Activated T-cell treated with anti-CD3 and anti-CD28 coated beads, Interleukin-2, amount 50 U/mL, for 4 hours (primary cell): ENCODE measurements at regions not wholly inside any gene's neighbourhood (a gene's known extent, or its start where the extent isn't known, plus 50 kb on each side); places are given as distances from the start of the nearest gene placed in this dataset.

Experiments used
- ATAC-seq, 2 donors: fragments of 200-7000 bp; cut with Tn5 transposase; one replicate each; pipeline ENCODE4 v1.10.0; 2021
- DNase-seq: peaks from one replicate; pipeline ENCODE4 v3.0.0-alpha.2; 2020
- H3K27me3 Mint-ChIP-seq: one replicate; pipeline ENCODE4 v1.8.0; 2021; ENCODE audit warnings: low read depth, mixed read lengths
- H3K36me3 Mint-ChIP-seq: one replicate; pipeline ENCODE4 v1.8.0; 2022; ENCODE audit warnings: mixed read lengths; ENCODE audit not compliant: insufficient read depth
- H3K4me1 Mint-ChIP-seq: one replicate; pipeline ENCODE4 v1.8.0; 2021; ENCODE audit warnings: low read depth, mixed read lengths
- H3K4me3 Mint-ChIP-seq: one replicate; pipeline ENCODE4 v1.8.0; 2021; ENCODE audit warnings: mild to moderate bottlenecking, moderate library complexity, mixed read lengths
- H3K9me3 Mint-ChIP-seq: one replicate; pipeline ENCODE4 v1.8.0; 2021; ENCODE audit warnings: mixed read lengths

- no peak for ATAC-seq
- peaks cover 6% of the 10 kb centered on the region for H3K27me3 Mint-ChIP-seq
- no peak for DNase-seq
- H3K36me3 Mint-ChIP-seq: no peaks in the 10 kb centered on the region
- no peak overlapping the region for H3K4me3 Mint-ChIP-seq
- peaks cover 10% of the 10 kb centered on the region for H3K9me3 Mint-ChIP-seq
- H3K4me1 Mint-ChIP-seq: no peaks in the 10 kb centered on the region
Measured at GRCh38 chr5:98664736-98665135, 108.7 kb upstream of the RGMB start.

- ATAC-seq (no peak), DNase-seq (no peak)
- Mint-ChIP-seq H3K36me3 (no peaks in the 10 kb centered on the region), H3K27me3 (no peaks in the 10 kb centered on the region), H3K4me1 (no peaks in the 10 kb centered on the region), H3K4me3 (no peak overlapping the region), H3K9me3 (no peaks in the 10 kb centered on the region)
Measured at GRCh38 chr5:98679963-98680362, 93.5 kb upstream of the RGMB start.

- Mint-ChIP-seq H3K36me3 (peaks cover 2% of the 10 kb centered on the region), H3K4me1 (no peaks in the 10 kb centered on the region), H3K27me3 (no peaks in the 10 kb centered on the region), H3K4me3 (no peak overlapping the region), H3K9me3 (peaks cover 28% of the 10 kb centered on the region)
- DNase-seq (no peak), ATAC-seq (no peak)
Measured at GRCh38 chr5:98690002-98690401, 83.5 kb upstream of the RGMB start.

- Mint-ChIP-seq H3K36me3 (peaks cover 2% of the 10 kb centered on the region), H3K27me3 (peaks cover 4% of the 10 kb centered on the region), H3K4me3 (no peak overlapping the region), H3K4me1 (no peaks in the 10 kb centered on the region), H3K9me3 (peaks cover 34% of the 10 kb centered on the region)
- no peak for ATAC-seq
- no peak for DNase-seq
Measured at GRCh38 chr5:98694902-98695301, 78.6 kb upstream of the RGMB start.

GRCh38 chr5:98698359-98698758 lies 75.1 kb upstream of the RGMB start:
- peaks cover 7% of the 10 kb centered on the region for H3K27me3 Mint-ChIP-seq
- H3K4me1 Mint-ChIP-seq: no peaks in the 10 kb centered on the region
- H3K9me3 Mint-ChIP-seq: peaks cover 39% of the 10 kb centered on the region
- DNase-seq (no peak), ATAC-seq (no peak)
- peaks cover 2% of the 10 kb centered on the region for H3K36me3 Mint-ChIP-seq
- no peak overlapping the region for H3K4me3 Mint-ChIP-seq

- H3K36me3 Mint-ChIP-seq: no peaks in the 10 kb centered on the region
- H3K9me3 Mint-ChIP-seq: peaks cover 32% of the 10 kb centered on the region
- H3K4me1 Mint-ChIP-seq: no peaks in the 10 kb centered on the region
- H3K4me3 Mint-ChIP-seq: no peak overlapping the region
- DNase-seq: no peak
- H3K27me3 Mint-ChIP-seq: peaks cover 7% of the 10 kb centered on the region
- ATAC-seq: no peak
Measured at GRCh38 chr5:98700730-98701129, 72.7 kb upstream of the RGMB start.

- ATAC-seq: no peak
- Mint-ChIP-seq H3K27me3 (peaks cover 3% of the 10 kb centered on the region), H3K4me3 (no peak overlapping the region), H3K36me3 (no peaks in the 10 kb centered on the region), H3K4me1 (no peaks in the 10 kb centered on the region), H3K9me3 (peaks cover 34% of the 10 kb centered on the region)
- DNase-seq: no peak
Measured at GRCh38 chr5:98705841-98706240, 67.6 kb upstream of the RGMB start.

GRCh38 chr5:98709681-98710080 lies 63.8 kb upstream of the RGMB start:
- ATAC-seq: no peak
- H3K4me1 Mint-ChIP-seq: no peaks in the 10 kb centered on the region
- H3K27me3 Mint-ChIP-seq: no peaks in the 10 kb centered on the region
- no peaks in the 10 kb centered on the region for H3K36me3 Mint-ChIP-seq
- DNase-seq: no peak
- H3K4me3 Mint-ChIP-seq: no peak overlapping the region
- peaks cover 3% of the 10 kb centered on the region for H3K9me3 Mint-ChIP-seq

- no peaks in the 10 kb centered on the region for H3K9me3 Mint-ChIP-seq
- peaks cover 3% of the 10 kb centered on the region for H3K27me3 Mint-ChIP-seq
- DNase-seq: no peak
- no peak overlapping the region for H3K4me3 Mint-ChIP-seq
- no peaks in the 10 kb centered on the region for H3K4me1 Mint-ChIP-seq
- no peaks in the 10 kb centered on the region for H3K36me3 Mint-ChIP-seq
- no peak for ATAC-seq
Measured at GRCh38 chr5:98713027-98713426, 60.4 kb upstream of the RGMB start.

GRCh38 chr5:98713856-98714255 lies 59.6 kb upstream of the RGMB start:
- no peaks in the 10 kb centered on the region for H3K36me3 Mint-ChIP-seq
- H3K9me3 Mint-ChIP-seq: peaks cover 2% of the 10 kb centered on the region
- peaks cover 3% of the 10 kb centered on the region for H3K27me3 Mint-ChIP-seq
- ATAC-seq: no peak
- no peaks in the 10 kb centered on the region for H3K4me1 Mint-ChIP-seq
- no peak for DNase-seq
- H3K4me3 Mint-ChIP-seq: no peak overlapping the region

GRCh38 chr5:98714710-98715288 lies 58.7 kb upstream of the RGMB start:
- no peaks in the 10 kb centered on the region for H3K4me1 Mint-ChIP-seq
- ATAC-seq (no peak), DNase-seq (no peak)
- H3K27me3 Mint-ChIP-seq: peaks cover 3% of the 10 kb centered on the region
- no peak overlapping the region for H3K4me3 Mint-ChIP-seq
- H3K9me3 Mint-ChIP-seq: peaks cover 6% of the 10 kb centered on the region
- no peaks in the 10 kb centered on the region for H3K36me3 Mint-ChIP-seq

GRCh38 chr5:98721231-98721928 lies 52.1 kb upstream of the RGMB start:
- Mint-ChIP-seq H3K4me1 (no peaks in the 10 kb centered on the region), H3K36me3 (no peaks in the 10 kb centered on the region), H3K9me3 (peaks cover 6% of the 10 kb centered on the region), H3K4me3 (no peak overlapping the region), H3K27me3 (peaks cover 9% of the 10 kb centered on the region)
- DNase-seq (no peak), ATAC-seq (no peak)

GRCh38 chr5:98722188-98722587 lies 51.3 kb upstream of the RGMB start:
- Mint-ChIP-seq H3K4me1 (no peaks in the 10 kb centered on the region), H3K9me3 (peaks cover 6% of the 10 kb centered on the region), H3K36me3 (no peaks in the 10 kb centered on the region), H3K27me3 (peaks cover 8% of the 10 kb centered on the region), H3K4me3 (no peak overlapping the region)
- no peak for DNase-seq
- ATAC-seq: no peak

- H3K4me3 Mint-ChIP-seq: no peak overlapping the region
- peaks cover 6% of the 10 kb centered on the region for H3K9me3 Mint-ChIP-seq
Measured at GRCh38 chr5:98723061-98723460, 50.4 kb upstream of the RGMB start.

More at GRCh38 chr5:98723061-98723460, 50.4 kb upstream of the RGMB start:
- Mint-ChIP-seq H3K27me3 (peaks cover 10% of the 10 kb centered on the region), H3K4me1 (no peaks in the 10 kb centered on the region), H3K36me3 (no peaks in the 10 kb centered on the region)
- DNase-seq (no peak), ATAC-seq (no peak)
